DMS114 treated with DMSO at 0.1 percent for 48 hours (cell line): ENCODE measurements at regions not wholly inside any gene's neighbourhood (a gene's known extent, or its start where the extent isn't known, plus 50 kb on each side); places are given as distances from the start of the nearest gene placed in this dataset.
"Not testable (repeated sequence)": the region's sequence is repeated elsewhere in the genome, so short reads cannot be mapped to it uniquely, and the experiment has no call there.

Source experiments
- DNase-seq: peaks from one replicate; lab custom pipeline; 2025; ENCODE audit not compliant: unreplicated experiment; lab: John Stamatoyannopoulos, UW

GRCh38 chr7:91671245-91671644 lies 209.3 kb downstream of the MTERF1 start:
- no peak for DNase-seq

- DNase-seq, result no peak
These were observed 206.0 kb downstream of the MTERF1 start for GRCh38 chr7:91674470-91674869.

GRCh38 chr7:91681718-91682117 lies 198.8 kb downstream of the MTERF1 start:
- DNase-seq, result no peak

- no peak for DNase-seq
These were observed 196.7 kb downstream of the MTERF1 start for GRCh38 chr7:91683823-91684222.

GRCh38 chr7:91685544-91685943 lies 195.0 kb downstream of the MTERF1 start:
- DNase-seq, result no peak

GRCh38 chr7:91690541-91691070 lies 189.9 kb downstream of the MTERF1 start:
- no peak for DNase-seq

GRCh38 chr7:91691865-91692264 lies 188.6 kb downstream of the MTERF1 start:
- DNase-seq, result no peak

- DNase-seq, result no peak
These were observed 187.7 kb downstream of the MTERF1 start for GRCh38 chr7:91692800-91693199.

GRCh38 chr7:91694351-91694841 lies 186.1 kb downstream of the MTERF1 start:
- DNase-seq, result no peak

GRCh38 chr7:91710881-91711280 lies 169.6 kb downstream of the MTERF1 start:
- no peak for DNase-seq

GRCh38 chr7:91713669-91714068 lies 166.8 kb downstream of the MTERF1 start:
- DNase-seq, result no peak

GRCh38 chr7:91717681-91718470 lies 162.6 kb downstream of the MTERF1 start:
- DNase-seq, result no peak

- DNase-seq, result no peak
These were observed 161.5 kb downstream of the MTERF1 start for GRCh38 chr7:91719008-91719407.

- no peak for DNase-seq
These were observed 160.1 kb downstream of the MTERF1 start for GRCh38 chr7:91720260-91720937.

- DNase-seq, result no peak
These were observed 157.7 kb downstream of the MTERF1 start for GRCh38 chr7:91722831-91723230.

GRCh38 chr7:91729046-91729445 lies 151.5 kb downstream of the MTERF1 start:
- not testable (repeated sequence) for DNase-seq

- DNase-seq, result no peak
These were observed 148.5 kb downstream of the MTERF1 start for GRCh38 chr7:91731976-91732375.

GRCh38 chr7:91749418-91749817 lies 131.1 kb downstream of the MTERF1 start:
- no peak for DNase-seq

- no peak for DNase-seq
These were observed 130.4 kb downstream of the MTERF1 start for GRCh38 chr7:91750091-91750490.

- DNase-seq, result no peak
These were observed 128.4 kb downstream of the MTERF1 start for GRCh38 chr7:91752102-91752501.

GRCh38 chr7:91754280-91754679 lies 126.2 kb downstream of the MTERF1 start:
- DNase-seq, result not testable (repeated sequence)

- not testable (repeated sequence) for DNase-seq
These were observed 125.4 kb downstream of the MTERF1 start for GRCh38 chr7:91755121-91755520.
